ENCODE measurements at regions not wholly inside any gene's neighbourhood (a gene's known extent, or its start where the extent isn't known, plus 50 kb on each side); places are given as distances from the start of the nearest gene placed in this dataset.

DNA sequence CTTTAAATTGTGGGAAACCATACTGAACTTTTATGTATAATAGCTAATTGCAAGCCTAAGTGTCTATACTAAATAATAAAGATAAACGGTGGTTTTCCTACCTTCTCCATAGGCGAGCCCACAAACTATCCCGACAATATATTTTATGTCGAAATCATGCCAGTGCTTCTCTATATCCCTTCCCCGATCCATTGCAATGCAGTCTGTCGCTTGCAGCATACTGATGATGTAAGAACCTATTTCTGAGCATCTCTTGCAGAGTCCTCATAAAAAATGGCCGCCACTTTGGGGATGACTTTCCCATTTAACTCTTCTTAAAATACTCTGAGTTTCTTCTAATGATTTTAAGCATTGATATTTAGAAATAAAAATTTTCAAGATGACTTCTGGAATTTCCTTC, 58.1 kb upstream of the TLR3 start:
- intact Hi-C loops (cut with DNase I; ENCODE audit: low total_unique reads): no loop called here
- WGBS, 5 donors: 95 to 99% (median 97%) methylated on average over 7 of the region's 7 CpGs
- TF ChIP-seq POLR2A (IDR thresholded peaks at IDR 0.05): no peak

GRCh38 chr4:186012071-186012470, 56.9 kb upstream of the TLR3 start:
- intact Hi-C loops (cut with DNase I; ENCODE audit: low total_unique reads): no loop called here
- H3K27ac ChIP-seq: no peak overlapping the region
- no peaks in the 10 kb centered on the region for H3K27me3 ChIP-seq
- 94 to 99% (median 96%) methylated on average over 14 of the region's 14 CpGs for WGBS, 5 donors
- H3K9me3 ChIP-seq: no peaks in the 10 kb centered on the region
- H3K4me1 ChIP-seq: no peaks in the 10 kb centered on the region
- DNase-seq: no peak
- H3K4me3 ChIP-seq: no peak overlapping the region
- H3K36me3 ChIP-seq: no peaks in the 10 kb centered on the region
- TF ChIP-seq, protein P1, sequence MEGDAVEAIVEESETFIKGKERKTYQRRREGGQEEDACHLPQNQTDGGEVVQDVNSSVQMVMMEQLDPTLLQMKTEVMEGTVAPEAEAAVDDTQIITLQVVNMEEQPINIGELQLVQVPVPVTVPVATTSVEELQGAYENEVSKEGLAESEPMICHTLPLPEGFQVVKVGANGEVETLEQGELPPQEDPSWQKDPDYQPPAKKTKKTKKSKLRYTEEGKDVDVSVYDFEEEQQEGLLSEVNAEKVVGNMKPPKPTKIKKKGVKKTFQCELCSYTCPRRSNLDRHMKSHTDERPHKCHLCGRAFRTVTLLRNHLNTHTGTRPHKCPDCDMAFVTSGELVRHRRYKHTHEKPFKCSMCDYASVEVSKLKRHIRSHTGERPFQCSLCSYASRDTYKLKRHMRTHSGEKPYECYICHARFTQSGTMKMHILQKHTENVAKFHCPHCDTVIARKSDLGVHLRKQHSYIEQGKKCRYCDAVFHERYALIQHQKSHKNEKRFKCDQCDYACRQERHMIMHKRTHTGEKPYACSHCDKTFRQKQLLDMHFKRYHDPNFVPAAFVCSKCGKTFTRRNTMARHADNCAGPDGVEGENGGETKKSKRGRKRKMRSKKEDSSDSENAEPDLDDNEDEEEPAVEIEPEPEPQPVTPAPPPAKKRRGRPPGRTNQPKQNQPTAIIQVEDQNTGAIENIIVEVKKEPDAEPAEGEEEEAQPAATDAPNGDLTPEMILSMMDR (IDR thresholded peaks at IDR 0.05): no peak
- no peak for TF ChIP-seq POLR2AphosphoS5 (IDR thresholded peaks at IDR 0.05)
- no peak for TF ChIP-seq EP300 (IDR thresholded peaks at IDR 0.05)
- TF ChIP-seq POLR2A (IDR thresholded peaks at IDR 0.05): no peak

More for the DNA sequence above, 58.1 kb upstream of the TLR3 start:
- Histone ChIP-seq H3K9me3 (no peaks in the 10 kb centered on the region), H3K4me3 (no peak overlapping the region), H3K36me3 (no peaks in the 10 kb centered on the region), H3K4me1 (no peaks in the 10 kb centered on the region), H3K27ac (no peak overlapping the region), H3K27me3 (no peaks in the 10 kb centered on the region)
- no peak for DNase-seq

- DNase-seq: no peak
- no peaks in the 10 kb centered on the region for H3K4me1 ChIP-seq
- H3K9me3 ChIP-seq: no peaks in the 10 kb centered on the region
- H3K27me3 ChIP-seq: no peaks in the 10 kb centered on the region
- H3K36me3 ChIP-seq: no peaks in the 10 kb centered on the region
- H3K27ac ChIP-seq: no peak overlapping the region
- 77 to 84% (median 80%) methylated on average over 8 of the region's 8 CpGs for WGBS, 5 donors
- intact Hi-C loops (cut with DNase I; ENCODE audit: low total_unique reads): no loop called here
- H3K4me3 ChIP-seq: no peak overlapping the region
- TF ChIP-seq POLR2AphosphoS5 (IDR thresholded peaks at IDR 0.05): no peak
- TF ChIP-seq, protein P1 (IDR thresholded peaks at IDR 0.05): no peak
- TF ChIP-seq POLR2A (IDR thresholded peaks at IDR 0.05): no peak
- no peak for TF ChIP-seq EP300 (IDR thresholded peaks at IDR 0.05)
Measured at GRCh38 chr4:186013419-186014186, 55.4 kb upstream of the TLR3 start.

GRCh38 chr4:186015212-186015817, 53.6 kb upstream of the TLR3 start:
- no peaks in the 10 kb centered on the region for H3K27me3 ChIP-seq
- no peak overlapping the region for H3K4me3 ChIP-seq
- TF ChIP-seq POLR2A (IDR thresholded peaks at IDR 0.05): no peak
- no peak for TF ChIP-seq EP300 (IDR thresholded peaks at IDR 0.05)
- TF ChIP-seq, protein P1 (IDR thresholded peaks at IDR 0.05): no peak
- no peak for TF ChIP-seq POLR2AphosphoS5 (IDR thresholded peaks at IDR 0.05)
- no peak for DNase-seq
- intact Hi-C loops (cut with DNase I; ENCODE audit: low total_unique reads): no loop called here
- H3K27ac ChIP-seq: no peak overlapping the region
- WGBS, 5 donors: 78 to 87% (median 85%) methylated on average over 12 of the region's 12 CpGs
- H3K4me1 ChIP-seq: no peaks in the 10 kb centered on the region
- H3K9me3 ChIP-seq: no peaks in the 10 kb centered on the region
- H3K36me3 ChIP-seq: no peaks in the 10 kb centered on the region

- Histone ChIP-seq H3K27me3 (no peaks in the 10 kb centered on the region), H3K36me3 (no peaks in the 10 kb centered on the region), H3K9me3 (no peaks in the 10 kb centered on the region), H3K4me3 (no peak overlapping the region), H3K4me1 (peaks cover 0 to 9% (median 6%) of the 10 kb centered on the region in 4 donors), H3K27ac (no peak overlapping the region)
- TF ChIP-seq, protein P1 (IDR thresholded peaks at IDR 0.05): no peak
- intact Hi-C loops (cut with DNase I; ENCODE audit: low total_unique reads): no loop called here
- WGBS, 5 donors: 77 to 95% (median 89%) methylated on average over 4 of the region's 4 CpGs
- no peak for DNase-seq
Measured at GRCh38 chr4:186016796-186017195, 52.2 kb upstream of the TLR3 start.
